H1 (cell line): ENCODE measurements at regions not wholly inside any gene's neighbourhood (a gene's known extent, or its start where the extent isn't known, plus 50 kb on each side); places are given as distances from the start of the nearest gene placed in this dataset.

ENCODE experiments used
- CTCF ChIA-PET: fragments of 300-600 bp; sonication (Branson Sonifier 250); formaldehyde crosslinking; loops from one replicate; lab custom pipeline; 2021; ENCODE audit not compliant: partially characterized antibody; lab: Charles Lee
- POLR2A ChIA-PET: fragments of 300-600 bp; sonication (Branson Sonifier 250); formaldehyde crosslinking; loops from one replicate; lab custom pipeline; 2021; ENCODE audit warnings: inconsistent platforms; ENCODE audit not compliant: partially characterized antibody; lab: Charles Lee
- DNase-seq, 2 experiments: peaks; one replicate each; pipeline versions ENCODE4 v3.0.0 to v3.0.0-alpha.2; 2010 to 2022; ENCODE audit warnings: low spot score in 2 of 2, low read depth in 1 of 2, mixed read lengths in 1 of 2
- FAIRE-seq: peaks from 2 replicates; lab custom pipeline; 2011; peaks lifted over from hg19 to GRCh38; lab: Jason Lieb, UNC
- H2AFZ ChIP-seq: 2 replicates; pipeline ENCODE4 v1.8.1; 2012; ENCODE audit warnings: low read length, inconsistent platforms
- H2AK5ac ChIP-seq: 2 replicates; pipeline ENCODE4 v1.6.1; 2013; ENCODE audit warnings: low read depth, low read length
- H2BK120ac ChIP-seq: replicated peaks from 2 replicates; pipeline ENCODE3; 2013; ENCODE audit warnings: low read depth, low read length, inconsistent platforms
- H2BK12ac ChIP-seq: 2 replicates; pipeline ENCODE4 v1.6.1; 2013; ENCODE audit warnings: low read depth, low read length
- H2BK15ac ChIP-seq: 2 replicates; pipeline ENCODE4 v1.6.1; 2013; ENCODE audit warnings: low read length
- H2BK20ac ChIP-seq: 2 replicates; pipeline ENCODE4 v1.6.1; 2013; ENCODE audit warnings: low read length
- H2BK5ac ChIP-seq: 2 replicates; pipeline ENCODE4 v1.6.1; 2013; ENCODE audit warnings: low read depth, low read length
- H3K14ac ChIP-seq: 2 replicates; pipeline ENCODE4 v1.6.1; 2013; ENCODE audit warnings: inconsistent platforms; ENCODE audit not compliant: insufficient read length
- H3K18ac ChIP-seq: 2 replicates; pipeline ENCODE4 v1.6.1; 2013; ENCODE audit warnings: low read length; ENCODE audit errors: extremely low read depth
- H3K23ac ChIP-seq: 2 replicates; pipeline ENCODE4 v1.6.1; 2013; ENCODE audit warnings: inconsistent platforms; ENCODE audit not compliant: insufficient read length
- H3K23me2 ChIP-seq: 2 replicates; pipeline ENCODE4 v1.6.1; 2013; ENCODE audit warnings: low read depth, low read length
- H3K27ac ChIP-seq: 2 replicates; pipeline ENCODE4 v1.6.1; 2011; ENCODE audit warnings: low read depth, low read length, inconsistent platforms
- H3K27me3 ChIP-seq, 4 experiments: replicated peaks in 1 of 4; 1 replicate in 1 of 4; 2 replicates in 3 of 4; pipeline versions ENCODE4 v1.6.1 to v1.8.1; 2011 to 2013; ENCODE audit warnings: low read length in 3 of 4, mild to moderate bottlenecking in 3 of 4, inconsistent platforms in 2 of 4, mixed read lengths in 2 of 4, moderate library complexity in 1 of 4; ENCODE audit not compliant: control insufficient read depth in 3 of 4, insufficient read depth in 3 of 4; ENCODE audit errors: extremely low read depth in 1 of 4
- H3K36me3 ChIP-seq, 4 experiments: 2 replicates each; pipeline versions ENCODE4 v1.6.1 to v1.8.1; 2011 to 2013; ENCODE audit warnings: mild to moderate bottlenecking in 4 of 4, low read length in 3 of 4, moderate library complexity in 2 of 4, control low read depth in 1 of 4, inconsistent platforms in 1 of 4; ENCODE audit not compliant: insufficient read depth in 4 of 4, control insufficient read depth in 2 of 4
- H3K4ac ChIP-seq: replicated peaks from 2 replicates; pipeline ENCODE3; 2013; ENCODE audit warnings: low read length, low read depth, mixed read lengths, inconsistent platforms; ENCODE audit not compliant: insufficient read length
- H3K4me1 ChIP-seq, 4 experiments: replicated peaks in 1 of 4; 1 replicate in 1 of 4; 2 replicates in 3 of 4; pipeline versions ENCODE4 v1.6.1 to v1.8.1; 2011 to 2013; ENCODE audit warnings: low read length in 3 of 4, inconsistent platforms in 2 of 4, mixed read lengths in 1 of 4; ENCODE audit not compliant: insufficient read depth in 4 of 4, control insufficient read depth in 3 of 4
- H3K4me2 ChIP-seq, 2 experiments: 2 replicates each; pipeline versions ENCODE4 v1.6.1 to v1.8.1; 2011 to 2013; ENCODE audit warnings: low read depth in 2 of 2, low read length in 2 of 2, control low read depth in 1 of 2, inconsistent platforms in 1 of 2, mild to moderate bottlenecking in 1 of 2; ENCODE audit not compliant: insufficient read depth in 1 of 2
- H3K4me3 ChIP-seq, 4 experiments: fragments of 200-600, 300-600 bp in 1 of 4; sonication (generic), shearing (Covaris generic), sonication (Bioruptor Twin) in 1 of 4; 2 replicates each; pipeline versions ENCODE4 v1.5.1 to v1.8.1; 2011 to 2016; ENCODE audit warnings: low read length in 4 of 4, low read depth in 3 of 4, control low read depth in 2 of 4, inconsistent platforms in 2 of 4, mild to moderate bottlenecking in 2 of 4, mixed read lengths in 1 of 4, moderate library complexity in 1 of 4; ENCODE audit not compliant: insufficient read depth in 2 of 4; ENCODE audit errors: extremely low read depth in 1 of 4
- H3K56ac ChIP-seq: replicated peaks from 2 replicates; pipeline ENCODE3; 2013; ENCODE audit warnings: low read depth, mild to moderate bottlenecking, mixed read lengths, low read length, inconsistent platforms; ENCODE audit not compliant: insufficient read length
- H3K79me1 ChIP-seq: 2 replicates; pipeline ENCODE4 v1.6.1; 2013; ENCODE audit warnings: low read depth, low read length, control low read depth
- H3K79me2 ChIP-seq, 2 experiments: 2 replicates each; pipeline versions ENCODE4 v1.6.1 to v1.8.1; 2012 to 2013; ENCODE audit warnings: low read length in 2 of 2, mild to moderate bottlenecking in 2 of 2, inconsistent platforms in 1 of 2; ENCODE audit not compliant: insufficient read depth in 2 of 2, control insufficient read depth in 1 of 2
- H3K9ac ChIP-seq, 4 experiments: replicated peaks in 1 of 4; 1 replicate in 1 of 4; 2 replicates in 3 of 4; pipeline versions ENCODE4 v1.6.1 to v1.8.1; 2011 to 2013; ENCODE audit warnings: low read depth in 3 of 4, low read length in 3 of 4, control low read depth in 2 of 4, mild to moderate bottlenecking in 2 of 4, moderate library complexity in 2 of 4, inconsistent platforms in 1 of 4; ENCODE audit errors: extremely low read depth in 1 of 4
- H3K9me3 ChIP-seq, 2 experiments: 2 replicates each; pipeline versions ENCODE4 v1.6.1 to v1.8.1; 2012 to 2013; ENCODE audit warnings: mild to moderate bottlenecking in 2 of 2, moderate library complexity in 2 of 2, control low read depth in 1 of 2, inconsistent platforms in 1 of 2, low read depth in 1 of 2, low read length in 1 of 2, mixed read lengths in 1 of 2; ENCODE audit not compliant: insufficient read depth in 2 of 2
- H4K20me1 ChIP-seq, 2 experiments: replicated peaks in 1 of 2; 2 replicates each; pipeline versions ENCODE3 to v1.8.1; 2011 to 2013; ENCODE audit warnings: inconsistent platforms in 2 of 2, low read length in 2 of 2, mild to moderate bottlenecking in 1 of 2; ENCODE audit not compliant: insufficient read depth in 2 of 2, control insufficient read depth in 1 of 2
- H4K5ac ChIP-seq: 2 replicates; pipeline ENCODE4 v1.6.1; 2013; ENCODE audit warnings: low read length, low read depth, mixed read lengths, inconsistent platforms; ENCODE audit not compliant: insufficient read length
- H4K8ac ChIP-seq: 2 replicates; pipeline ENCODE4 v1.8.0; 2013; ENCODE audit warnings: mild to moderate bottlenecking, moderate library complexity, low read length, inconsistent platforms; ENCODE audit not compliant: insufficient read depth; ENCODE audit errors: extremely low read depth
- H4K91ac ChIP-seq: replicated peaks from 2 replicates; pipeline ENCODE3; 2013; ENCODE audit warnings: low read length, mixed read lengths, inconsistent platforms; ENCODE audit not compliant: insufficient read length
- ATF2 ChIP-seq: IDR thresholded peaks from 2 replicates; pipeline ENCODE4 v1.6.1; 2012; ENCODE audit warnings: low read length, inconsistent platforms
- ATF3 ChIP-seq: IDR thresholded peaks from 2 replicates; pipeline ENCODE4 v1.6.1; 2011; ENCODE audit warnings: low read depth, mild to moderate bottlenecking, low read length; ENCODE audit not compliant: insufficient read depth
- BCL11A ChIP-seq, 2 experiments: IDR thresholded peaks; one replicate each; pipeline ENCODE4 v1.6.1; 2011; ENCODE audit warnings: low read depth in 2 of 2, low read length in 2 of 2, mild to moderate bottlenecking in 2 of 2
- FOSL1 ChIP-seq: IDR thresholded peaks from 2 replicates; pipeline ENCODE4 v1.6.1; 2011; ENCODE audit warnings: mild to moderate bottlenecking, low read depth, low read length, moderate library complexity; ENCODE audit not compliant: insufficient read depth
- KDM5A ChIP-seq: fragments of 200-600 bp; IDR thresholded peaks from 2 replicates; pipeline ENCODE4 v1.7.1; 2012; ENCODE audit warnings: mild to moderate bottlenecking, low read length, inconsistent platforms, mixed read lengths
- MAFK ChIP-seq: IDR thresholded peaks from 2 replicates; pipeline ENCODE4 v1.6.1; 2012; ENCODE audit warnings: low read depth, mild to moderate bottlenecking, improper control_type of control experiment, low read length
- POLR2A ChIP-seq, 2 experiments: IDR thresholded peaks; 1 replicate in 1 of 2; 2 replicates in 1 of 2; pipeline ENCODE4 v1.6.1; 2011; ENCODE audit warnings: low read depth in 2 of 2, low read length in 2 of 2, mild to moderate bottlenecking in 2 of 2; ENCODE audit errors: control extremely low read depth in 1 of 2
- RNF2 ChIP-seq: fragments of 200-900, 300-1000 bp; sonication (generic); IDR thresholded peaks from 2 replicates; pipeline ENCODE4 v1.7.1; 2016; ENCODE audit warnings: borderline replicate concordance, low read depth, mild to moderate bottlenecking, antibody characterized with exemption, low read length; ENCODE audit not compliant: poor library complexity, severe bottlenecking; ENCODE audit errors: missing control alignments
- SP4 ChIP-seq: IDR thresholded peaks from 2 replicates; pipeline ENCODE4 v1.6.1; 2012; ENCODE audit warnings: low read length, inconsistent platforms
- TAF1 ChIP-seq: IDR thresholded peaks from 2 replicates; pipeline ENCODE4 v1.6.1; 2011; ENCODE audit warnings: mild to moderate bottlenecking, low read depth, low read length
- TBP ChIP-seq: IDR thresholded peaks from 2 replicates; pipeline ENCODE4 v1.6.1; 2011; ENCODE audit warnings: low read depth, low read length, improper control_type of control experiment
- WGBS, 2 experiments: shearing (Covaris generic) in 1 of 2; methylation state at CpG; one replicate each; pipeline versions ENCODE4 v1.1.6 to v1.1.7; 2013 to 2015; ENCODE audit warnings: low lambda C conversion rate in 2 of 2, mixed read lengths in 2 of 2, inconsistent platforms in 1 of 2, low coverage in 1 of 2, missing lambda C conversion rate in 1 of 2; ENCODE audit not compliant: insufficient replicate concordance in 2 of 2, insufficient coverage in 1 of 2, insufficient read length in 1 of 2; ENCODE audit errors: extremely low coverage in 1 of 2, missing lambda C conversion rate in 1 of 2; 5-methylcytosine and 5-hydroxymethylcytosine counted together

- no peak overlapping the region for H3K14ac ChIP-seq
- H4K20me1 ChIP-seq = no peaks in the 10 kb centered on the region
- no peak overlapping the region for H2BK20ac ChIP-seq
- no peaks in the 10 kb centered on the region for H3K9me3 ChIP-seq
- H4K5ac ChIP-seq = no peak overlapping the region
- H3K9ac ChIP-seq = no peak overlapping the region
- H2BK120ac ChIP-seq = no peak overlapping the region
- TF ChIP-seq POLR2A (IDR thresholded peaks at IDR 0.05; ENCODE audit: control extremely low read depth in 1 of 2, low read depth in 2 of 2, low read length in 2 of 2) (no peak), MAFK (no peak), TBP (no peak), TAF1 (no peak), ATF3 (no peak), RNF2 (no peak), BCL11A (IDR thresholded peaks at IDR 0.05; ENCODE audit: low read depth in 2 of 2, low read length in 2 of 2) (no peak), FOSL1 (no peak), ATF2 (no peak), SP4 (no peak), KDM5A (no peak)
- DNase-seq = no peak
- H3K79me2 ChIP-seq = no peaks in the 10 kb centered on the region
- no peaks in the 10 kb centered on the region for H3K4me1 ChIP-seq
- no peak overlapping the region for H2AFZ ChIP-seq
- H3K27ac ChIP-seq = no peak overlapping the region
- no peak overlapping the region for H2BK12ac ChIP-seq
- no peak overlapping the region for H3K4me2 ChIP-seq
- H3K23me2 ChIP-seq = no peaks in the 10 kb centered on the region
- H3K56ac ChIP-seq = no peak overlapping the region
- no peak overlapping the region for H3K4ac ChIP-seq
- no peak overlapping the region for H3K4me3 ChIP-seq
- no peak overlapping the region for H3K23ac ChIP-seq
- ChIA-PET POLR2A (no interaction called here), CTCF (interaction anchor here (0.6 to 1.3 kb wide), 2 partner anchors 9 to 34 kb away, joined by 3 to 4 read pairs; no protein-coding TSS in a partner anchor)
- no peak overlapping the region for H4K91ac ChIP-seq
- no peak overlapping the region for H2BK15ac ChIP-seq
- no peak overlapping the region for H2AK5ac ChIP-seq
- H3K27me3 ChIP-seq = no peaks in the 10 kb centered on the region
- no peak overlapping the region for H2BK5ac ChIP-seq
- H3K79me1 ChIP-seq = no peaks in the 10 kb centered on the region
- WGBS, 2 experiments = 87% methylated on average over 3 of the region's 3 CpGs; no CpG with 5 or more reads in 1 of the 2 experiments
- no peak overlapping the region for H3K18ac ChIP-seq
- H4K8ac ChIP-seq = no peak overlapping the region
- FAIRE-seq = no peak
- no peaks in the 10 kb centered on the region for H3K36me3 ChIP-seq
Measured at GRCh38 chrX:34350561-34351335, 218.6 kb upstream of the FAM47A start.
